ENCODE measurements at regions not wholly inside any gene's neighbourhood (a gene's known extent, or its start where the extent isn't known, plus 50 kb on each side); places are given as distances from the start of the nearest gene placed in this dataset.

GRCh38 chr2:189391201-189391600, 50.1 kb upstream of the WDR75 start:
- intact Hi-C loops (cut with micrococcal nuclease): no loop called here
- H3K9me1 ChIP-seq (ENCODE audit: insufficient read depth, low read length): no peaks in the 10 kb centered on the region
- H3K9me3 ChIP-seq (ENCODE audit: control insufficient read depth, insufficient read depth, low read length): no peaks in the 10 kb centered on the region
- dilution Hi-C loops (cut with HindIII; ENCODE audit: low sequenced_read_pairs, unreplicated experiment): no loop called here
- no peak overlapping the region for H3K56ac ChIP-seq (ENCODE audit: extremely low read depth, insufficient read depth, low read length)
- no peaks in the 10 kb centered on the region for H3K36me3 ChIP-seq (ENCODE audit: control insufficient read depth, insufficient read depth, low read length)
- H2BK15ac ChIP-seq (ENCODE audit: low read depth, low read length): peak overlapping the region; percentile 71
- no peaks in the 10 kb centered on the region for H3K79me1 ChIP-seq (ENCODE audit: low read depth in 1 of 2, low read length in 2 of 2)
- POLR2A ChIA-PET (ENCODE audit: unreplicated experiment): no interaction called here
- H2BK20ac ChIP-seq (ENCODE audit: low read depth, low read length): peak overlapping the region; percentile 30
- H4K20me1 ChIP-seq (ENCODE audit: insufficient read depth, low read length): no peaks in the 10 kb centered on the region
- H3K4ac ChIP-seq (ENCODE audit: low read depth, low read length): peak overlapping the region; percentile 3; the same call in 1 of the 2 replicates
- CTCF ChIA-PET: interaction anchor here (1.0 kb wide), 1 partner anchor 104 kb away, joined by 3 read pairs; no protein-coding TSS in a partner anchor
- peak; percentile 26 for DNase-seq
- no peak overlapping the region for H2AFZ ChIP-seq (replicated peaks; ENCODE audit: low read length, poor library complexity)
- no peak overlapping the region; the same call in 1 of the 2 replicates for H3K4me2 ChIP-seq (ENCODE audit: low read depth, low read length)
- no peak overlapping the region for H3K4me3 ChIP-seq (ENCODE audit: insufficient read depth, low read depth, low read length)
- H3K23ac ChIP-seq (ENCODE audit: low read depth, low read length): no peak overlapping the region
- no peak overlapping the region for H2AK9ac ChIP-seq (replicated peaks; ENCODE audit: low read depth, low read length, poor library complexity)
- H3K27me3 ChIP-seq (ENCODE audit: control insufficient read depth, insufficient read depth, low read length): no peaks in the 10 kb centered on the region
- peak; percentile 35; the same call in 1 of the 2 replicates for ATAC-seq (ENCODE audit: low read depth)
- H4K8ac ChIP-seq (ENCODE audit: low read depth in 2 of 2, low read length in 2 of 2): peak overlapping the region; percentile 8 to 64; a peak in 2 of 4 replicates
- peaks cover 6% of the 10 kb centered on the region for H3K4me1 ChIP-seq (ENCODE audit: control insufficient read depth, insufficient read depth, low read length)
- no peak overlapping the region for H3K9ac ChIP-seq (ENCODE audit: low read depth, low read length)
- H2AK5ac ChIP-seq (ENCODE audit: low read depth, low read length): peak overlapping the region; percentile 65; the same call in 1 of the 2 replicates
- peak overlapping the region; percentile 21 for H2BK5ac ChIP-seq (ENCODE audit: low read depth, low read length, poor library complexity, severe bottlenecking)
- peak overlapping the region; percentile 29; the same call in 1 of the 2 replicates for H3K14ac ChIP-seq (replicated peaks; ENCODE audit: low read depth, low read length)
- TF ChIP-seq BHLHE40 (IDR thresholded peaks at IDR 0.05; ENCODE audit: low read depth, low read length): no peak
- TF ChIP-seq MAZ (IDR thresholded peaks at IDR 0.05; ENCODE audit: borderline replicate concordance, low read depth, low read length): no peak
- no peak for TF ChIP-seq NFE2L2 (IDR thresholded peaks at IDR 0.05; ENCODE audit: low read depth, low read length)
- no peak for TF ChIP-seq POLR2A (IDR thresholded peaks at IDR 0.05; ENCODE audit: low read depth, low read length)
- TF ChIP-seq MAFK (IDR thresholded peaks at IDR 0.05; ENCODE audit: low read depth, low read length): no peak
- TF ChIP-seq CHD1 (IDR thresholded peaks at IDR 0.05; ENCODE audit: low read depth, low read length): no peak
- TF ChIP-seq RAD21 (IDR thresholded peaks at IDR 0.05; ENCODE audit: low read length): no peak
- no peak for TF ChIP-seq CEBPB (IDR thresholded peaks at IDR 0.05; ENCODE audit: low read depth, low read length)
- no peak for TF ChIP-seq USF2 (IDR thresholded peaks at IDR 0.05; ENCODE audit: low read depth, low read length)
- no peak for TF ChIP-seq RCOR1 (IDR thresholded peaks at IDR 0.05; ENCODE audit: insufficient replicate concordance, low read length)
- no peak for TF ChIP-seq ELK1 (IDR thresholded peaks at IDR 0.05; ENCODE audit: borderline replicate concordance, low read depth, low read length)
- no peak for TF ChIP-seq MXI1 (IDR thresholded peaks at IDR 0.05; ENCODE audit: borderline replicate concordance, low read depth, low read length)
- TF ChIP-seq SMC3 (IDR thresholded peaks at IDR 0.05; ENCODE audit: low read depth, low read length): no peak
- TF ChIP-seq, protein P1, sequence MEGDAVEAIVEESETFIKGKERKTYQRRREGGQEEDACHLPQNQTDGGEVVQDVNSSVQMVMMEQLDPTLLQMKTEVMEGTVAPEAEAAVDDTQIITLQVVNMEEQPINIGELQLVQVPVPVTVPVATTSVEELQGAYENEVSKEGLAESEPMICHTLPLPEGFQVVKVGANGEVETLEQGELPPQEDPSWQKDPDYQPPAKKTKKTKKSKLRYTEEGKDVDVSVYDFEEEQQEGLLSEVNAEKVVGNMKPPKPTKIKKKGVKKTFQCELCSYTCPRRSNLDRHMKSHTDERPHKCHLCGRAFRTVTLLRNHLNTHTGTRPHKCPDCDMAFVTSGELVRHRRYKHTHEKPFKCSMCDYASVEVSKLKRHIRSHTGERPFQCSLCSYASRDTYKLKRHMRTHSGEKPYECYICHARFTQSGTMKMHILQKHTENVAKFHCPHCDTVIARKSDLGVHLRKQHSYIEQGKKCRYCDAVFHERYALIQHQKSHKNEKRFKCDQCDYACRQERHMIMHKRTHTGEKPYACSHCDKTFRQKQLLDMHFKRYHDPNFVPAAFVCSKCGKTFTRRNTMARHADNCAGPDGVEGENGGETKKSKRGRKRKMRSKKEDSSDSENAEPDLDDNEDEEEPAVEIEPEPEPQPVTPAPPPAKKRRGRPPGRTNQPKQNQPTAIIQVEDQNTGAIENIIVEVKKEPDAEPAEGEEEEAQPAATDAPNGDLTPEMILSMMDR (conservative IDR thresholded peaks at IDR 0.05; ENCODE audit: low read depth, low read length): no peak
- no peak for TF ChIP-seq FOS (IDR thresholded peaks at IDR 0.05; ENCODE audit: low read depth, low read length)
- TF ChIP-seq RFX5 (IDR thresholded peaks at IDR 0.05; ENCODE audit: low read depth, low read length): no peak
- H3K18ac ChIP-seq (ENCODE audit: low read depth, low read length): peak overlapping the region; percentile 82
- in situ Hi-C loops (cut with MboI; ENCODE audit: low sequenced_read_pairs): no loop called here
- BruUV-seq (replicated peaks): no TSS peak
- H4K91ac ChIP-seq (ENCODE audit: insufficient read depth, low read depth, low read length): no peak overlapping the region
- H4K5ac ChIP-seq (ENCODE audit: low read depth, low read length): peak overlapping the region; percentile 6; the same call in 1 of the 2 replicates
- peak overlapping the region; percentile 72 for H2BK120ac ChIP-seq (ENCODE audit: low read depth, low read length)
- WGBS, 2 experiments (ENCODE audit: extremely low coverage in 2 of 2, insufficient read length in 1 of 2): no CpG with 5 or more reads among the region's 3 CpGs
- H3K27ac ChIP-seq (ENCODE audit: insufficient read depth, low read length): no peak overlapping the region

Measured in IMR-90 (cell line).